ENCODE measurements at regions not wholly inside any gene's neighbourhood (a gene's known extent, or its start where the extent isn't known, plus 50 kb on each side); places are given as distances from the start of the nearest gene placed in this dataset.

- CTCF ChIA-PET, result no interaction called here
- Mint-ChIP-seq H3K9me3 (peaks cover 12% of the 10 kb centered on the region), H3K27ac (no peak overlapping the region), H3K27me3 (ENCODE audit: low read depth) (no peaks in the 10 kb centered on the region), H3K4me1 (peaks cover 13% of the 10 kb centered on the region), H3K36me3 (no peaks in the 10 kb centered on the region), H3K4me3 (no peak overlapping the region)
- POLR2A ChIA-PET, result no interaction called here
- ATAC-seq (no peak), DNase-seq (ENCODE audit: low spot score) (no peak)
- TF ChIP-seq MYBL2 (CRISPR knock-in tag; IDR thresholded peaks at IDR 0.05), result no peak
- TF ChIP-seq TEAD1 (CRISPR knock-in tag; IDR thresholded peaks at IDR 0.05), result no peak
- no peak for TF ChIP-seq ZBTB43 (CRISPR knock-in tag; IDR thresholded peaks at IDR 0.05)
- no peak for TF ChIP-seq ZNF425 (CRISPR knock-in tag; conservative IDR thresholded peaks at IDR 0.05)
- TF ChIP-seq RELA (CRISPR knock-in tag; IDR thresholded peaks at IDR 0.05; ENCODE audit: borderline replicate concordance), result no peak
- no peak for TF ChIP-seq NR1H2 (CRISPR knock-in tag; IDR thresholded peaks at IDR 0.05)
- no peak for TF ChIP-seq SOX15 (CRISPR knock-in tag; IDR thresholded peaks at IDR 0.05)
- TF ChIP-seq, protein P1, sequence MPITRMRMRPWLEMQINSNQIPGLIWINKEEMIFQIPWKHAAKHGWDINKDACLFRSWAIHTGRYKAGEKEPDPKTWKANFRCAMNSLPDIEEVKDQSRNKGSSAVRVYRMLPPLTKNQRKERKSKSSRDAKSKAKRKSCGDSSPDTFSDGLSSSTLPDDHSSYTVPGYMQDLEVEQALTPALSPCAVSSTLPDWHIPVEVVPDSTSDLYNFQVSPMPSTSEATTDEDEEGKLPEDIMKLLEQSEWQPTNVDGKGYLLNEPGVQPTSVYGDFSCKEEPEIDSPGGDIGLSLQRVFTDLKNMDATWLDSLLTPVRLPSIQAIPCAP (CRISPR knock-in tag; IDR thresholded peaks at IDR 0.05), result no peak
Observed at GRCh38 chr5:169417676-169418075, 116.7 kb upstream of the SLIT3 start.

DNA sequence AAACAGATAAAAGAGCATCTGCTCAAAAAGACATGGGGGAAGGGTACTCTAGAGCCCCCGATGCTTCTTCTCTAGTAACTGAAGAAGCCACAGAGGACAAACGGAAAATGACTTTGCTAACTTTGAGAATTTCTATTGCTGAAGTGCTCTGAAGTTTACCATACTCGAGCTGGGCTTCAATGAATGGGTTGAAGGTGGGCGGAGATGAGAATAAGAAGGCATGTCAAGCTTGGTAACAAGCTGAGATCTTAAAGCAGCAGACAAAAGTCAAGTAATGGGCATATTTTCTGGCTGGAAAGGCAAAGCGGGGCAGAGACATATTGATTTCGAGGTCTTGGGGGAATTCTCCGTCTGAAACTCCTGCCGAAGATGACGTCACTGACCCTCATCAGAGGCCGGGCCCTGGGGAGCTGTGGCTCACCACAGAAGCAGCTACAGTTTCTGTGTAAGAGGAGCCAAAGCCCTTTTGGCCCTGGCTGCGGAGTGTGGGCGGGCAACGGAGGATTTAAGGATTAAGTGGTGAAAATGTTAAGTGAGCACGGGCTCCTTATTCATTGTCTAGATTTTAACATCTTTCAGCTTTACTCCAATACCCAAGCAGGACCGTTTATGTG is 115.8 kb upstream of the SLIT3 start:
- no peaks in the 10 kb centered on the region for H3K27me3 Mint-ChIP-seq (ENCODE audit: low read depth)
- POLR2A ChIA-PET, result no interaction called here
- H3K9me3 Mint-ChIP-seq, result peaks cover 12% of the 10 kb centered on the region
- ATAC-seq, result no peak
- DNase-seq (ENCODE audit: low spot score), result no peak
- H3K36me3 Mint-ChIP-seq, result no peaks in the 10 kb centered on the region
- peaks cover 13% of the 10 kb centered on the region for H3K4me1 Mint-ChIP-seq
- TF ChIP-seq ZNF121 (CRISPR knock-in tag; IDR thresholded peaks at IDR 0.05), result no peak
- no peak for TF ChIP-seq CBFB (CRISPR knock-in tag; IDR thresholded peaks at IDR 0.05; ENCODE audit: low read depth)
- no peak for TF ChIP-seq NR1H2 (CRISPR knock-in tag; IDR thresholded peaks at IDR 0.05)
- no peak for TF ChIP-seq GTF2I (CRISPR knock-in tag; conservative IDR thresholded peaks at IDR 0.05)
- no peak for TF ChIP-seq RELA (CRISPR knock-in tag; IDR thresholded peaks at IDR 0.05; ENCODE audit: borderline replicate concordance)
- TF ChIP-seq ZBTB21 (CRISPR knock-in tag; IDR thresholded peaks at IDR 0.05; ENCODE audit: borderline replicate concordance), result no peak
- TF ChIP-seq CREB1 (CRISPR knock-in tag; IDR thresholded peaks at IDR 0.05), result no peak
- TF ChIP-seq SOX15 (CRISPR knock-in tag; IDR thresholded peaks at IDR 0.05), result no peak
- TF ChIP-seq ZNF423 (CRISPR knock-in tag; IDR thresholded peaks at IDR 0.05), result no peak
- no peak for TF ChIP-seq IRF2 (CRISPR knock-in tag; IDR thresholded peaks at IDR 0.05; ENCODE audit: borderline replicate concordance, low read depth)
- TF ChIP-seq, protein P2, sequence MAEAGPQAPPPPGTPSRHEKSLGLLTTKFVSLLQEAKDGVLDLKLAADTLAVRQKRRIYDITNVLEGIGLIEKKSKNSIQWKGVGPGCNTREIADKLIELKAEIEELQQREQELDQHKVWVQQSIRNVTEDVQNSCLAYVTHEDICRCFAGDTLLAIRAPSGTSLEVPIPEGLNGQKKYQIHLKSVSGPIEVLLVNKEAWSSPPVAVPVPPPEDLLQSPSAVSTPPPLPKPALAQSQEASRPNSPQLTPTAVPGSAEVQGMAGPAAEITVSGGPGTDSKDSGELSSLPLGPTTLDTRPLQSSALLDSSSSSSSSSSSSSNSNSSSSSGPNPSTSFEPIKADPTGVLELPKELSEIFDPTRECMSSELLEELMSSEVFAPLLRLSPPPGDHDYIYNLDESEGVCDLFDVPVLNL (CRISPR knock-in tag; IDR thresholded peaks at IDR 0.05; ENCODE audit: borderline replicate concordance, low read depth), result no peak
- TF ChIP-seq, protein P3, sequence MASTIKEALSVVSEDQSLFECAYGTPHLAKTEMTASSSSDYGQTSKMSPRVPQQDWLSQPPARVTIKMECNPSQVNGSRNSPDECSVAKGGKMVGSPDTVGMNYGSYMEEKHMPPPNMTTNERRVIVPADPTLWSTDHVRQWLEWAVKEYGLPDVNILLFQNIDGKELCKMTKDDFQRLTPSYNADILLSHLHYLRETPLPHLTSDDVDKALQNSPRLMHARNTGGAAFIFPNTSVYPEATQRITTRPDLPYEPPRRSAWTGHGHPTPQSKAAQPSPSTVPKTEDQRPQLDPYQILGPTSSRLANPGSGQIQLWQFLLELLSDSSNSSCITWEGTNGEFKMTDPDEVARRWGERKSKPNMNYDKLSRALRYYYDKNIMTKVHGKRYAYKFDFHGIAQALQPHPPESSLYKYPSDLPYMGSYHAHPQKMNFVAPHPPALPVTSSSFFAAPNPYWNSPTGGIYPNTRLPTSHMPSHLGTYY (CRISPR knock-in tag; IDR thresholded peaks at IDR 0.05), result no peak
- no peak overlapping the region for H3K4me3 Mint-ChIP-seq
- H3K27ac Mint-ChIP-seq, result no peak overlapping the region
- CTCF ChIA-PET, result no interaction called here

Data from WTC11 (cell line).